ENCODE measurements at regions not wholly inside any gene's neighbourhood (a gene's known extent, or its start where the extent isn't known, plus 50 kb on each side); places are given as distances from the start of the nearest gene placed in this dataset.

DNA sequence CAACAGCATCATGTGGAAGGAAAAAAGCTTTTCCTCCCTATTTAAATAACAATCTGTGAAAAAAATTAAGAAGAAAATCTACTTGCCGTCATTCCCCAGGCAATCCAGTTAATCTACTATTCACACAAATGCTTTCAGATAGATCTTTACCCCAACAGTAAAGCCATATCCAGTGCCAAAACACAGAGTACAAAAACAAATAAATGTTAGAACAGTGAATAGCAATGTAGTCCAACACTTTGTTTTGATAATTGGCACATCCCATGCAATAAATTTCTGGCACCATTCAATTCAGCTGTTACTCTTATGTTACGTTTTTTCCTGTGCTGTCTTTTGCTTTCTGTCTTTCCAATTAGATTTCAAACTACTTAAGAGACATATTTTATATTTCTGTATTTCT lies 2245.5 kb upstream of the WWC1 start:
- no peak for FAIRE-seq
- Histone ChIP-seq H3K9me3 (no peaks in the 10 kb centered on the region), H3K27ac (no peak overlapping the region), H3K36me3 (no peaks in the 10 kb centered on the region), H3K4me1 (no peaks in the 10 kb centered on the region), H3K27me3 (no peaks in the 10 kb centered on the region), H3K4me3 (no peak overlapping the region)
- ATAC-seq, result no peak
- no peak for TF ChIP-seq CTCF (IDR thresholded peaks at IDR 0.05)
- no peak for DNase-seq
- intact Hi-C loops (cut with DNase I), result no loop called here
- whole genome bisulfite sequencing, 2 donors, result 61 to 64% methylated on average over 2 of the region's 2 CpGs

- Histone ChIP-seq H3K4me3 (no peak overlapping the region), H3K36me3 (no peaks in the 10 kb centered on the region), H3K4me1 (no peaks in the 10 kb centered on the region), H3K27me3 (no peaks in the 10 kb centered on the region), H3K27ac (no peak overlapping the region), H3K9me3 (no peaks in the 10 kb centered on the region)
- FAIRE-seq (no peak), ATAC-seq (no peak), DNase-seq (no peak)
- TF ChIP-seq CTCF (IDR thresholded peaks at IDR 0.05), result no peak
- intact Hi-C loops (cut with DNase I), result no loop called here
- WGBS, 2 donors, result 54 to 72% methylated on average over 1 of the region's 1 CpG
Measured at GRCh38 chr5:166046956-166047355, 2244.5 kb upstream of the WWC1 start.

GRCh38 chr5:166050531-166050930 lies 2240.9 kb upstream of the WWC1 start:
- DNase-seq (no peak), ATAC-seq (no peak), FAIRE-seq (no peak)
- Histone ChIP-seq H3K27me3 (no peaks in the 10 kb centered on the region), H3K4me3 (no peak overlapping the region), H3K27ac (no peak overlapping the region), H3K36me3 (no peaks in the 10 kb centered on the region), H3K4me1 (no peaks in the 10 kb centered on the region), H3K9me3 (no peaks in the 10 kb centered on the region)
- 72 to 78% methylated on average over 4 of the region's 4 CpGs for whole genome bisulfite sequencing, 2 donors
- intact Hi-C loops (cut with DNase I), result no loop called here
- no peak for TF ChIP-seq CTCF (IDR thresholded peaks at IDR 0.05)

- ATAC-seq, result no peak
- no peaks in the 10 kb centered on the region for H3K27me3 ChIP-seq
- no peak for TF ChIP-seq CTCF (IDR thresholded peaks at IDR 0.05)
- no peak for DNase-seq
- no peak for FAIRE-seq
- no peak overlapping the region for H3K27ac ChIP-seq
- intact Hi-C loops (cut with DNase I), result no loop called here
- WGBS, 2 donors, result 93 to 94% methylated on average over 5 of the region's 5 CpGs
- H3K36me3 ChIP-seq, result no peaks in the 10 kb centered on the region
- H3K4me3 ChIP-seq, result no peak overlapping the region
- H3K9me3 ChIP-seq, result no peaks in the 10 kb centered on the region
- H3K4me1 ChIP-seq, result no peaks in the 10 kb centered on the region
Measured at GRCh38 chr5:166058660-166059059, 2232.8 kb upstream of the WWC1 start.

DNA sequence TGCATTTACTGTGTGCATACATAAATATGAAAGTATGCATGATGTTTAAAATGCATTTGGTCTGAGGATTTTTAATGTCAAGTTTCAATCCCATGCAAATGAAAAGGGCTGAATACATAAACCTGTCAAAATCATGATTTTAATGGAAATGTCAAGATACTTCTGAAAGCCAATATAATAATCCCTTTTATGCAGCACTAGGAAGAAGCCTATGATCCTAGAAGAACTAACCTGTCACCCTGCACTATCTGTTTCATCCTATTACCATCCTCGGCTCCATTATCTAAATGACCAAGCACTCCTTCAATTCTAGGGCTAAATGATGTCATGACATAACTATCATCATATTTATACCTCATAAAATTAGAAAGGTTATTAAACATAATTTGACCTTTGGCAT lies 2229.4 kb upstream of the WWC1 start:
- H3K36me3 ChIP-seq, result no peaks in the 10 kb centered on the region
- DNase-seq (no peak), FAIRE-seq (no peak), ATAC-seq (no peak)
- H3K4me3 ChIP-seq, result no peak overlapping the region
- H3K27ac ChIP-seq, result no peak overlapping the region
- H3K27me3 ChIP-seq, result no peaks in the 10 kb centered on the region
- no peaks in the 10 kb centered on the region for H3K9me3 ChIP-seq
- WGBS, 2 donors, result 77 to 100% methylated on average over 1 of the region's 1 CpG
- no peak for TF ChIP-seq CTCF (IDR thresholded peaks at IDR 0.05)
- no peaks in the 10 kb centered on the region for H3K4me1 ChIP-seq
- intact Hi-C loops (cut with DNase I), result no loop called here

Data from pancreas (tissue), 10 donors.